HG02610 (cell line): ENCODE measurements at regions not wholly inside any gene's neighbourhood (a gene's known extent, or its start where the extent isn't known, plus 50 kb on each side); places are given as distances from the start of the nearest gene placed in this dataset.

Source experiments
- ATAC-seq: cut with Tn5 transposase; IDR thresholded peaks from one replicate; pipeline ENCODE4 v1.9.1; 2021; ENCODE audit warnings: mild to moderate bottlenecking, moderate library complexity; ENCODE audit not compliant: unreplicated experiment

GRCh38 chr15:69529961-69530633, 77.5 kb downstream of the RPLP1 start:
- no peak for ATAC-seq

GRCh38 chr15:69530991-69531664, 78.5 kb downstream of the RPLP1 start:
- no peak for ATAC-seq

GRCh38 chr15:69531665-69532027, 79.0 kb downstream of the RPLP1 start:
- no peak for ATAC-seq

- ATAC-seq = no peak
Observed at GRCh38 chr15:69532066-69532465, 79.4 kb downstream of the RPLP1 start.

GRCh38 chr15:69532856-69533255, 80.2 kb downstream of the RPLP1 start:
- ATAC-seq = no peak

- no peak for ATAC-seq
Observed at GRCh38 chr15:69533522-69533921, 80.9 kb downstream of the RPLP1 start.

GRCh38 chr15:69535101-69535638, 82.6 kb downstream of the RPLP1 start:
- ATAC-seq = no peak

- ATAC-seq = no peak
Observed at GRCh38 chr15:69535998-69536397, 83.4 kb downstream of the RPLP1 start.

GRCh38 chr15:69536726-69537512, 84.3 kb downstream of the RPLP1 start:
- no peak for ATAC-seq

- ATAC-seq = no peak
Observed at GRCh38 chr15:69537901-69538300, 85.3 kb downstream of the RPLP1 start.

GRCh38 chr15:69538379-69538778, 85.8 kb downstream of the RPLP1 start:
- ATAC-seq = no peak

GRCh38 chr15:69539345-69539744, 86.7 kb downstream of the RPLP1 start:
- ATAC-seq = no peak

- ATAC-seq = no peak
Observed at GRCh38 chr15:69540622-69541021, 88.0 kb downstream of the RPLP1 start.

- ATAC-seq = no peak
Observed at GRCh38 chr15:69542028-69542427, 89.4 kb downstream of the RPLP1 start.

- ATAC-seq = no peak
Observed at GRCh38 chr15:69543681-69544364, 91.2 kb downstream of the RPLP1 start.

GRCh38 chr15:69544365-69545113, 91.9 kb downstream of the RPLP1 start:
- ATAC-seq = no peak

GRCh38 chr15:69546182-69546581, 93.6 kb downstream of the RPLP1 start:
- no peak for ATAC-seq

GRCh38 chr15:69548395-69549180, 96.0 kb downstream of the RPLP1 start:
- no peak for ATAC-seq

GRCh38 chr15:69551391-69552056, 98.9 kb downstream of the RPLP1 start:
- ATAC-seq = no peak
